ENCODE measurements at regions not wholly inside any gene's neighbourhood (a gene's known extent, or its start where the extent isn't known, plus 50 kb on each side); places are given as distances from the start of the nearest gene placed in this dataset.
"Not testable (repeated sequence)": the region's sequence is repeated elsewhere in the genome, so short reads cannot be mapped to it uniquely, and the experiment has no call there.

- H3K36me3 ChIP-seq (ENCODE audit: low read depth, low read length); DNase-seq; H2AFZ ChIP-seq (ENCODE audit: low read length); H3K9ac ChIP-seq (ENCODE audit: low read length); CTCF ChIA-PET; H3K9me3 ChIP-seq (ENCODE audit: low read length); intact Hi-C loops (cut with micrococcal nuclease); H3K4me3 ChIP-seq (ENCODE audit: low read length); H3K9me2 ChIP-seq (replicated peaks; ENCODE audit: low read length); POLR2A ChIA-PET (ENCODE audit: unreplicated experiment); H3F3A ChIP-seq (ENCODE audit: low read length, unreplicated experiment); H3K4me1 ChIP-seq (ENCODE audit: insufficient read depth, low read length); H4K20me1 ChIP-seq (ENCODE audit: low read length); BruUV-seq (replicated peaks); H3K4me2 ChIP-seq (ENCODE audit: low read length); H3K27ac ChIP-seq (ENCODE audit: low read length); H3K27me3 ChIP-seq (ENCODE audit: low read length); ATAC-seq: not testable (repeated sequence)
- H3K79me2 ChIP-seq (ENCODE audit: low read length): peaks cover 33% of the 10 kb centered on the region
These were observed 334.6 kb downstream of the BCL2L11 start for GRCh38 chr2:111455016-111456015.

DNA sequence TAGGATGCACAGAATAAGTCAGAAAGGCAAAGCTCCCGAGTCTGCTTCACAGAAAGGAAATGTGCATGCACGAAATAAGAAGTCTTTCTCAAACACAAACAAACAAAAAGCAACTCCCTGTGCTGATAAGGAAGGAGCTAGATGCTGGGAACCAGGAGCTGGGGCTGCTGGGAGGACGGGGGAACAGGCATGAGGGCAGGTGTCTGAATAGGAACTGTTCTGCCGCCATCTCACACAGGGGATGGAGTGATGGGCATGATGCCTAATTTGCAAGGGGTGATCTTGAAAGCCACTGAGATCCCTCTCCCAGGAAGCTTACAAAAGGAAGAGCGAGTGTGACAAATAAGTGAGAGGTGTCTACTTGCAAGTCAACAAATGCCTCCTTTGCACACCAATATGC, 336.5 kb downstream of the BCL2L11 start:
- POLR2A ChIA-PET (ENCODE audit: unreplicated experiment): not testable (repeated sequence)

GRCh38 chr2:111460901-111461300, 340.2 kb downstream of the BCL2L11 start:
- not testable (repeated sequence) for H3F3A ChIP-seq (ENCODE audit: low read length, unreplicated experiment); BruUV-seq (replicated peaks)

More for the DNA sequence above, 336.5 kb downstream of the BCL2L11 start:
- H3F3A ChIP-seq (ENCODE audit: low read length, unreplicated experiment); DNase-seq; H3K9ac ChIP-seq (ENCODE audit: low read length); H3K9me2 ChIP-seq (replicated peaks; ENCODE audit: low read length); H3K36me3 ChIP-seq (ENCODE audit: low read depth, low read length); H3K4me1 ChIP-seq (ENCODE audit: insufficient read depth, low read length); intact Hi-C loops (cut with micrococcal nuclease); H3K27me3 ChIP-seq (ENCODE audit: low read length); ATAC-seq; H3K27ac ChIP-seq (ENCODE audit: low read length); BruUV-seq (replicated peaks); H2AFZ ChIP-seq (ENCODE audit: low read length); H3K4me2 ChIP-seq (ENCODE audit: low read length); H3K9me3 ChIP-seq (ENCODE audit: low read length); H4K20me1 ChIP-seq (ENCODE audit: low read length); CTCF ChIA-PET; H3K4me3 ChIP-seq (ENCODE audit: low read length): not testable (repeated sequence)
- peaks cover 44% of the 10 kb centered on the region for H3K79me2 ChIP-seq (ENCODE audit: low read length)

GRCh38 chr2:111461831-111462230, 341.1 kb downstream of the BCL2L11 start:
- not testable (repeated sequence) for BruUV-seq (replicated peaks)

More at GRCh38 chr2:111460901-111461300, 340.2 kb downstream of the BCL2L11 start:
- H3K4me2 ChIP-seq (ENCODE audit: low read length); H2AFZ ChIP-seq (ENCODE audit: low read length); H3K27ac ChIP-seq (ENCODE audit: low read length); POLR2A ChIA-PET (ENCODE audit: unreplicated experiment); H3K4me3 ChIP-seq (ENCODE audit: low read length); CTCF ChIA-PET; H3K9me3 ChIP-seq (ENCODE audit: low read length); H3K27me3 ChIP-seq (ENCODE audit: low read length); intact Hi-C loops (cut with micrococcal nuclease); H3K36me3 ChIP-seq (ENCODE audit: low read depth, low read length); ATAC-seq; H4K20me1 ChIP-seq (ENCODE audit: low read length); H3K9ac ChIP-seq (ENCODE audit: low read length); DNase-seq; H3K9me2 ChIP-seq (replicated peaks; ENCODE audit: low read length): not testable (repeated sequence)
- peaks cover 49% of the 10 kb centered on the region for H3K79me2 ChIP-seq (ENCODE audit: low read length)
- peaks cover 14% of the 10 kb centered on the region for H3K4me1 ChIP-seq (ENCODE audit: insufficient read depth, low read length)

DNA sequence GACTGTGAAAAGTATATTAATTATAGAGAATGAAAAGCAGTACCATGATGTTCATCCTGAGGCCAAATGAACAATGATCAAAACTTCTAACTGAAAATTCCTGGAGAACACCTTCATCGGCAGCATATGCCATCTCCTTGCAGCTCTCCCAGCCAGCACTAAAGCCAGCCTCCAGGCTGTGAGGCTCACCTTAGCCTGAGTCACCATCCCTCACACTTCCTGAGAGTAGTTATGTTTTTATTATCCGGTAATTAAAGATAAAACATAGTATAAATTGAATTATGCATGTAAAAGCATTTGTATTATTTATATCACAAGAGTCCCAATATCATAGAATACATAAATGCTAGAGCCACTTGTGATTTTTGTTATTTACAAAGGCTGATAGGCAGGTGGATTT, 341.9 kb downstream of the BCL2L11 start:
- peak overlapping the region; percentile 35; the same call in 1 of the 2 replicates for H3K27ac ChIP-seq (ENCODE audit: low read length)
- H3K79me2 ChIP-seq (ENCODE audit: low read length): peaks cover 58% of the 10 kb centered on the region
- intact Hi-C loops (cut with micrococcal nuclease); CTCF ChIA-PET; BruUV-seq (replicated peaks); H3K4me3 ChIP-seq (ENCODE audit: low read length); H3K27me3 ChIP-seq (ENCODE audit: low read length); H3K9me2 ChIP-seq (replicated peaks; ENCODE audit: low read length); H3K36me3 ChIP-seq (ENCODE audit: low read depth, low read length); H3F3A ChIP-seq (ENCODE audit: low read length, unreplicated experiment); H4K20me1 ChIP-seq (ENCODE audit: low read length); H2AFZ ChIP-seq (ENCODE audit: low read length); H3K9ac ChIP-seq (ENCODE audit: low read length); H3K9me3 ChIP-seq (ENCODE audit: low read length); POLR2A ChIA-PET (ENCODE audit: unreplicated experiment): not testable (repeated sequence)
- H3K4me2 ChIP-seq (ENCODE audit: low read length): peak overlapping the region; percentile 33; the same call in 1 of the 2 replicates
- DNase-seq (peak; percentile 28), ATAC-seq (peak; percentile 57)
- H3K4me1 ChIP-seq (ENCODE audit: insufficient read depth, low read length): peaks cover 16% of the 10 kb centered on the region

More at GRCh38 chr2:111461831-111462230, 341.1 kb downstream of the BCL2L11 start:
- H2AFZ ChIP-seq (ENCODE audit: low read length); H3K27me3 ChIP-seq (ENCODE audit: low read length); POLR2A ChIA-PET (ENCODE audit: unreplicated experiment); H3K27ac ChIP-seq (ENCODE audit: low read length); intact Hi-C loops (cut with micrococcal nuclease); H3K4me3 ChIP-seq (ENCODE audit: low read length); DNase-seq; CTCF ChIA-PET; H4K20me1 ChIP-seq (ENCODE audit: low read length); ATAC-seq; H3K9me3 ChIP-seq (ENCODE audit: low read length); H3F3A ChIP-seq (ENCODE audit: low read length, unreplicated experiment); H3K36me3 ChIP-seq (ENCODE audit: low read depth, low read length); H3K9ac ChIP-seq (ENCODE audit: low read length); H3K4me2 ChIP-seq (ENCODE audit: low read length); H3K9me2 ChIP-seq (replicated peaks; ENCODE audit: low read length): not testable (repeated sequence)
- peaks cover 16% of the 10 kb centered on the region for H3K4me1 ChIP-seq (ENCODE audit: insufficient read depth, low read length)
- peaks cover 56% of the 10 kb centered on the region for H3K79me2 ChIP-seq (ENCODE audit: low read length)

- H3F3A ChIP-seq (ENCODE audit: low read length, unreplicated experiment); POLR2A ChIA-PET (ENCODE audit: unreplicated experiment); H3K4me3 ChIP-seq (ENCODE audit: low read length); DNase-seq; CTCF ChIA-PET; H3K9me2 ChIP-seq (replicated peaks; ENCODE audit: low read length); H4K20me1 ChIP-seq (ENCODE audit: low read length); BruUV-seq (replicated peaks); H2AFZ ChIP-seq (ENCODE audit: low read length); H3K27me3 ChIP-seq (ENCODE audit: low read length); H3K9ac ChIP-seq (ENCODE audit: low read length); H3K36me3 ChIP-seq (ENCODE audit: low read depth, low read length); H3K9me3 ChIP-seq (ENCODE audit: low read length); intact Hi-C loops (cut with micrococcal nuclease): not testable (repeated sequence)
- H3K4me1 ChIP-seq (ENCODE audit: insufficient read depth, low read length): peaks cover 16% of the 10 kb centered on the region
- H3K79me2 ChIP-seq (ENCODE audit: low read length): peaks cover 57% of the 10 kb centered on the region
- H3K4me2 ChIP-seq (ENCODE audit: low read length): peak overlapping the region; percentile 49; the same call in 1 of the 2 replicates
- ATAC-seq: peak; percentile 30
- peak overlapping the region; percentile 70 for H3K27ac ChIP-seq (ENCODE audit: low read length)
These were observed 342.6 kb downstream of the BCL2L11 start for GRCh38 chr2:111463238-111463848.

All from PC-3 (cell line).